GM21825 (cell line): ENCODE measurements at regions not wholly inside any gene's neighbourhood (a gene's known extent, or its start where the extent isn't known, plus 50 kb on each side); places are given as distances from the start of the nearest gene placed in this dataset.

ENCODE experiments used
- ATAC-seq: cut with Tn5 transposase; IDR thresholded peaks from one replicate; pipeline ENCODE4 v1.9.1; 2021; ENCODE audit warnings: mild to moderate bottlenecking, moderate library complexity; ENCODE audit not compliant: unreplicated experiment

- ATAC-seq, result no peak
Observed at GRCh38 chr2:6495466-6495865, 370.2 kb downstream of the CMPK2 start.

DNA sequence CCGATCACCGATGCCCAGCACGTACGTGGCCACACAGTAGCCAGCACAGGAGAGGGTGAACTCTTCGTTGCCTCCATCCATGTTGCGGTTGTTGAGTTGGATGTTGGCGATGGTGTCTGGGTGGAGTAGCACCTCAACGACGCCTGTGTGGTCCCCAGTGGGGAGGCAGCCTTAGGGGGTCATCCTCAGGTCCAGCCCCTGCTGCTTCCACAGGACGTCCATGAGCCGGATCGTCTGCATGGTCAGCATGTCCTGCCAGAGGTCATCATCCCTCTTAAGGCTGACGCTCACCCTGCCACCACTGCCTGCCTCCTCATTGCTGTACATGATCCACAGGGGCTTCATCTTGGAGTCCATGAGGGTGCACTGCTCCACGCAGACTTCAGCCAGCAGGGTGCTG is 369.3 kb downstream of the CMPK2 start:
- no peak for ATAC-seq

- no peak for ATAC-seq
Observed at GRCh38 chr2:6497048-6497447, 368.7 kb downstream of the CMPK2 start.

- ATAC-seq, result no peak
Observed at GRCh38 chr2:6498841-6499240, 366.9 kb downstream of the CMPK2 start.

DNA sequence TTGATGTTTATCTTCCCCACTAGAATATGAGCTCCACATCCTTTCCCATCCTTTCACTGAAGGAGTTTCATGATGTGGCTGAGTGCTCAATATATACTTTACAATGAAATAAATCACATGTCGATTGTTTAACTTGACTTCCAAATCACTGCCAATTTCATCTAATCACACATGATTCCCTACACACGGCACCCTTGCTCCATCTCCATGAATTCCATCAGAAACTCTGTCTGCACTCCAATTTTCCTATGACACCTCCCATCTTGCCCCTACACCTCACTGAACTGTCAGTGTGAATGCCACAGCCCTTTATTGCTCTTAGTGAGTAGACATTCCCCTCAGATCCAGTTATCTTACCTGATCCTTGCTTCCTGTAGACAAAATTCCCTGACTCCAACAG is 366.0 kb downstream of the CMPK2 start:
- ATAC-seq, result no peak

- no peak for ATAC-seq
Observed at GRCh38 chr2:6506361-6506794, 359.3 kb downstream of the CMPK2 start.

DNA sequence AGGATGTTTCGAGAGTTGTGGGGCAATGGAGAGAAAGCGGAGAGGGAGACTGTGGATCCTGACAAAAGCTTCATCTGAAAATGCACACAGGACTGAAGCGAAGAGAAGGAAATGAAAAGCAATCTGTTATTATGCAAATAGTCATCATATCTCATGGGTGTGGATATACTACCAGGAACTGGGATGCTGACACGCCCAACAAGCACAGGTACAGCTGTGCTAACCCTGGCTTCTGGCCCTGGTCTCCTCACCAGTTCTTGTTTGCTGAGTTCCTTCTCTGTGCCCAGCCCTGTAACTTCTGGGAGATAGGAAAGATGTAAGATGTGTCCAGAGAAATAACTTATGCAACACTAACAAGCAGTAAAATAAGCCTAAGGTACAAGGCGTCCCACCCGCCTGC is 358.8 kb downstream of the CMPK2 start:
- ATAC-seq, result no peak

DNA sequence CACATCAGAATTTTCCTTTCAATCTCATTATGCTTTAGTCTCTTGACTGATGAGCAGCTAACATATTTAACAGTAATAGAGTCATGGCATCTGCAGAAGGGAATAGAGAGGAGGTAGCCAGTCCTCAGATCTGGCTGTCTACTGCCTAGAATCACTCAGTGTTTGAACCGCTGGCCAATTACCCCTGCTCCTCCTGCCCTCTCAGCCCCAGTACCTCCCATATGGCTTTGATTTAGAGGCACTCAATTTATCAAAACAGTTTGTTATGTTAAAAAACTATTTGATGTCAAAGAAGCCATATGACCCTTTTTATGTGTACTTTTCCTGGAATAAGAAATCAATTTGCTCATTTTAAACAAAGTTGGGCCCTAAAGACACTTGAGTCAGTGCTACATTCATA is 355.2 kb downstream of the CMPK2 start:
- ATAC-seq, result no peak

- no peak for ATAC-seq
Observed at GRCh38 chr2:6512589-6512988, 353.1 kb downstream of the CMPK2 start.

GRCh38 chr2:6516674-6517073 is 349.0 kb downstream of the CMPK2 start:
- ATAC-seq, result no peak

GRCh38 chr2:6518361-6518760 is 347.3 kb downstream of the CMPK2 start:
- no peak for ATAC-seq

DNA sequence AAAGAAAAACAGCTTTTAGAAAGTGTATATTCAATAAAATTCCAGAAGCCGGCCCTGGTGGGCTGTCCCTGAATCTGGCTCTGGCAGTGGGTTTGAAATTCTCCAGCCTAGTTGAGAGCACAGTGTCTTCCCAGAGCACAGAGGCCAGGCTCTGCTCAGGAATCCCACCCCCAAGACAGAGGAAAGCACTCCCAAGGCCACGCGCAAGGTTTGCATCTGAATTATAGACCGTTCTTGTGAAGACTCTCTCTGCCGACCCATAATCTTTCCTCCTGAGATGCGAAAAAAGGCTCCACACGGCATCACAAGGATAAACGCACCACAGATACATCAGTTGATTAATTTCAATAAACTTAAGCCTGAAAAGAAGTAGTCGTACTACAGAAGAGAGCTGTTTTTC is 342.2 kb downstream of the CMPK2 start:
- no peak for ATAC-seq

DNA sequence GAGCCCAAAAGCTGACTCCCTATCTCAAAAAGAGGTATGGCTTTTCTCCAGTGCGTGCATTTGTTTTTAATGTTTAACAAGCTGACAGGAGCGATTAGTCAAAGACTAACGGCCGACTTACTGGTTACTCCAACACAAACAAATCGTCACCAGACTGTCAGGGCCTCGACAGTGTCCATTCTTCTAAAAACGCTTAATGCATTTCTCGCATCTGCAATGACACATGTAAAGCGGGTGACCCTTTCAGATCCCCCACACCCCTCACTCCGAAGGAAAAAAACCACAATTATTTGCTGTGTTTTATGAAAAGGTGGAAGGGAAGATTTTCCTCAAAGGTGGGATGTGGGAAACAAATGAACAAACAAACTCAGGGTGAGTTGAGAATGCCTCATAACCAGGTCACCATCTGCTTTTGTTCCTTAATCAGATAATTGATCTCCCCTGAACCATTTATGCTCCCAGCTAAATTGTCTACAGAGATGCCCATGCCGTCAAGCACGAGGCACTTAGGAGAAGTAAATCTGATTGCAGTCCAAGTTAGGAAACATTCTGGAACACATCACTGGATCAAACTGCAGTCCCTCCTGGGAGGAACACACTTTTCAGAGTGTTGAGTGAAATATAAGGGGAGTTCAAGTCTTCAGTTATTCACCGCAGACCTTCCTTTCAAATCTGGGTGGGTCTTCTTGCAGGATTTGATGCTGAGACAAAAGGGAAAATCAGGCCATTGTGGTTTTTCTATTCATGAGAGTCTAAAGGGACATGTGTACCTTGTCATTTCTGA is 340.8 kb downstream of the CMPK2 start:
- no peak for ATAC-seq

DNA sequence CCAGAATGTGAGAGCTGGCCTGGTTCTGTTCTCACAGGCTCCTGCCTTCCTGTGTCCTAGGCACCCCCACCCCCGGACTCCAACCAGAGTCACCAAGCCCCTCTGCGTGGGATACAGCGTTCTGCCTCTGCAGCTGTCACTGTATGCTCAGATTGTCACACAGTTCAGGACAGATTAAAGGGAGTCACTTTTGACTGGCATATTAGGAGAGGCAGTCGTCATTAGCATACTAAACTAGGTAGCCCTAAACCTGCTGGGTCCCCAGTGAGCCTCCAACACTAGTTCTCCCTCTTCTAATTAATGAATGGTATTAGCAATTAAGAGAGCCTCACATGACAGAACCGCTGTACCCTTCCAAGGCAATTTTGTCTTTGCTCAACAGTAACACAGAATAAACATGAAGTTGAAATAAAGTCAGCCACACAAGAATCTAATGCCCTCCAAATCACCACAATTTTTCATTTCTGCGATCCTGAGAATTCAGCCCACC is 340.2 kb downstream of the CMPK2 start:
- ATAC-seq, result no peak

DNA sequence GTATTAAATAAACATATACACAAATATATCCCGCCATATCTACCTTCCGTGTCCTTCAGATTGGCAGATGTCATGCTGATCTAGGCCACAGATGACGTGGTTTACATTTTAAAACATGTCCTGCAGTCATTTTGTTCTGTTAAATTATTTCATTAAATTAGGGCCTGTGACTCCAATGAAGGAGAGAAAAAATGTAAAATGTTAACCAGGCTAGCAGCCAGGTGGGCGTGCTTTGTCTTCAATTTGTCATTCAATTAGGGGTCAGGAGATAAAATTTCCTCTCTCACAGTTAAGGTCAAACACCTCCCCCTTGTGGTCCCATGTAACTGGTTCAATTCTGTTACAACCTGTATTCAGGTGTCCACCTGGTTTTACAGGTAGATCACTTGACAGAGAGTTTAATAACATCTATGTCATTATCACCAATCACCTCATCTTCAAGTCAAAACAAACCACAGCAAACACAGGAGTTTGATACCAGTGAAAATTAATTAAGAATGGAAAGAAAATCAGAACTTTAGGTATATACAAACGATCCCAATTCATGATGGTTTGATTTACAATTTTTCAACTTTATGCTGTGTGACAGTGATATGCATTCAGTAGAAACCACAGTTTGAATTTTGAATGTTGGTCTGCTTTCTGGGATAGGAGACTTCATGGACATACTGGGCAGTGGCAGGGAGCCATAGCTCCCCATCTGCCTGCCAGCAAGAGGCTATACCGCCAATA is 339.4 kb downstream of the CMPK2 start:
- ATAC-seq, result no peak

GRCh38 chr2:6531304-6531703 is 334.4 kb downstream of the CMPK2 start:
- ATAC-seq, result no peak

GRCh38 chr2:6535572-6535971 is 330.1 kb downstream of the CMPK2 start:
- ATAC-seq, result no peak

DNA sequence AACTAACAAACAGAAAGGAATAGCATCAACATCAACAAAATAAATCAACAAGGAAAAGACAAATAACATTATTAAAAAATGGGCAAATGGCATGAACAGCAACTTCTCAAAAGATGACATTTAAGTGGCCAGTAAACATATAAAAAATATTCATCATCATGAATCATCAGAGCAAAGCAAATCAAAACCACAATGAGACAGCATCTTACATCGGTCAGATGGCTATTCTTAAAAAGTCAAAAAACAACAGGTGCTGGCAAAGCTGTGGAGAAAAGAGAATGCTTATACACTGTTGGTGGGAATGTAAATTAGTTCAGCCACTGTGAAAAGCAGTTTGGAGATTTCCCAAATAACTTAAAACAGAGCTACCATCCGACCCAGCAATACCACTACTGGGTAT is 327.1 kb downstream of the CMPK2 start:
- no peak for ATAC-seq

DNA sequence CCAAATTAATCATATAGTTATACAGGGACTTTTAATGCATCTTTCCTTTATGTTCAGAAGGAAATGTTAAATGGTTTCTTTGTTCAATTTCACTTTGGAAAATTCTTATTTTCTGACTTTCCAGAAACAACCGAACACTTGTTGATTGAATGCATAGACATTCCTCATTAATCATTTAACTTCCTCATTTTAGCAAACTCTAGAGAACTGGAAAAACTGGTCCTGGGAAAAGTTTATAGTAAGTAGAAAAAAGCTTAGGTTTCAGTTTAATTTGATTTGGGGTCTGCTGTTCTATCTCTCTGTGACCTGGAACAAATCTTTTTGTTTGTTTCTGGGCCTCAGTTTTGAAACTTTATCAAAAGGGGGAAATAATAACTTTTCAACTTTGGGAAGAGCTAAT is 320.4 kb downstream of the CMPK2 start:
- no peak for ATAC-seq

GRCh38 chr2:6545795-6546194 is 319.9 kb downstream of the CMPK2 start:
- ATAC-seq, result no peak

GRCh38 chr2:6554466-6554865 is 311.2 kb downstream of the CMPK2 start:
- no peak for ATAC-seq

GRCh38 chr2:6556755-6557154 is 309.0 kb downstream of the CMPK2 start:
- ATAC-seq, result no peak
